Thyroid gland (tissue), 4 donors: ENCODE measurements at regions not wholly inside any gene's neighbourhood (a gene's known extent, or its start where the extent isn't known, plus 50 kb on each side); places are given as distances from the start of the nearest gene placed in this dataset.

Experiments used
- POLR2A ChIP-seq, 2 donors: fragments of 450-650 bp; IDR thresholded peaks; one replicate each; pipeline ENCODE4 v1.6.1; 2017; ENCODE audit warnings: antibody characterized with exemption in 2 of 2, mild to moderate bottlenecking in 2 of 2, moderate library complexity in 1 of 2
- TF ChIP-seq, protein P1 (sequence below), 6 experiments: fragments of 200-600 bp in 3 of 6; fragments of 450-650 bp in 3 of 6; sonication (generic) in 3 of 6; IDR thresholded peaks; one replicate each; pipeline ENCODE4 v1.5.1; 2016 to 2019; ENCODE audit warnings: antibody characterized with exemption in 6 of 6, mild to moderate bottlenecking in 2 of 6, inconsistent platforms in 1 of 6, moderate library complexity in 1 of 6

DNA sequence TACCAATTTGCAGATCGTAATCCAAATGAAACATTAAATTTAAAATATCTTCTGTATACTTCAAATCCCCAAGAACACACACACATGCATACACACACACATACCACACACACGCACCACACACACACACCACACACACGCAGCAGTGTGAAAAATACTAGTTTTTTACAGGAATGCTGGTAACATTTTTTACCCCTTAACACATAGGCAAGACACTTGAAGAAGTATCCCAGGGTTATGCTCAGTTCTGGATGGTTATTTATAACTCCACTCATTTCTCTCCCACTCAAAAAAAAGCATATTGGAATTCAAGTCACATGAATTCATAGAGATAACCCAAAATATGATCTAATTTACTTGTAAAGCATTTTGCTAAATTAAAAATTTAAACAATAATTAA, 325.5 kb upstream of the SLC7A11 start:
- TF ChIP-seq, protein P1, sequence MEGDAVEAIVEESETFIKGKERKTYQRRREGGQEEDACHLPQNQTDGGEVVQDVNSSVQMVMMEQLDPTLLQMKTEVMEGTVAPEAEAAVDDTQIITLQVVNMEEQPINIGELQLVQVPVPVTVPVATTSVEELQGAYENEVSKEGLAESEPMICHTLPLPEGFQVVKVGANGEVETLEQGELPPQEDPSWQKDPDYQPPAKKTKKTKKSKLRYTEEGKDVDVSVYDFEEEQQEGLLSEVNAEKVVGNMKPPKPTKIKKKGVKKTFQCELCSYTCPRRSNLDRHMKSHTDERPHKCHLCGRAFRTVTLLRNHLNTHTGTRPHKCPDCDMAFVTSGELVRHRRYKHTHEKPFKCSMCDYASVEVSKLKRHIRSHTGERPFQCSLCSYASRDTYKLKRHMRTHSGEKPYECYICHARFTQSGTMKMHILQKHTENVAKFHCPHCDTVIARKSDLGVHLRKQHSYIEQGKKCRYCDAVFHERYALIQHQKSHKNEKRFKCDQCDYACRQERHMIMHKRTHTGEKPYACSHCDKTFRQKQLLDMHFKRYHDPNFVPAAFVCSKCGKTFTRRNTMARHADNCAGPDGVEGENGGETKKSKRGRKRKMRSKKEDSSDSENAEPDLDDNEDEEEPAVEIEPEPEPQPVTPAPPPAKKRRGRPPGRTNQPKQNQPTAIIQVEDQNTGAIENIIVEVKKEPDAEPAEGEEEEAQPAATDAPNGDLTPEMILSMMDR (IDR thresholded peaks at IDR 0.05): no peak
- TF ChIP-seq POLR2A (IDR thresholded peaks at IDR 0.05): no peak
